ENCODE measurements at regions not wholly inside any gene's neighbourhood (a gene's known extent, or its start where the extent isn't known, plus 50 kb on each side); places are given as distances from the start of the nearest gene placed in this dataset.

DNA sequence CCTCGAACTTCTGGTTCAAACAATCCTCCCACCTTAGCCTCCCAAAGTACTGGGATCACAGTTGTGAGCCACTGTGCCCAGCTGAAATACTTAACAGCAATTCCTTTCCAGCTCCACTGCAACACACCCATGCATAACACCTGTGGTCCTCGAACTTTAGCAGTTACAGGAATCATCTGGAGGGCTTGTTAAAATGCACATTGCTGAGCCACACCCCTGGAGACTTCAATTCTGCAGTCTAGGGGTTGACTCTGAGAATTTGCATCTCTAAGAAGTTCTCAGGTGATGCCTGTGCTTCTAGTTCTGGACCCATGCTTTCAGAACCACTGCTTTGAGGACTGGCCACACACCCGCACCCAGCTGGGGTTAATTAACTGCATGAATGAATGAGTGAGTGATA lies 53.1 kb upstream of the UBL3 start:
- ATAC-seq (ENCODE audit: low read depth in 2 of 2) (no peak), DNase-seq (no peak)
- Mint-ChIP-seq H3K4me1 (peaks cover 4 to 6% (median 5%) of the 10 kb centered on the region in 3 donors), H3K27ac (peak overlapping the region in 1 of 6 donors; percentile 57), H3K27me3 (peaks cover 0 to 19% (median 13%) of the 10 kb centered on the region in 3 donors), H3K4me3 (no peak overlapping the region), H3K9me3 (peaks cover 0 to 10% (median 0%) of the 10 kb centered on the region in 7 donors), H3K36me3 (no peaks in the 10 kb centered on the region)

DNA sequence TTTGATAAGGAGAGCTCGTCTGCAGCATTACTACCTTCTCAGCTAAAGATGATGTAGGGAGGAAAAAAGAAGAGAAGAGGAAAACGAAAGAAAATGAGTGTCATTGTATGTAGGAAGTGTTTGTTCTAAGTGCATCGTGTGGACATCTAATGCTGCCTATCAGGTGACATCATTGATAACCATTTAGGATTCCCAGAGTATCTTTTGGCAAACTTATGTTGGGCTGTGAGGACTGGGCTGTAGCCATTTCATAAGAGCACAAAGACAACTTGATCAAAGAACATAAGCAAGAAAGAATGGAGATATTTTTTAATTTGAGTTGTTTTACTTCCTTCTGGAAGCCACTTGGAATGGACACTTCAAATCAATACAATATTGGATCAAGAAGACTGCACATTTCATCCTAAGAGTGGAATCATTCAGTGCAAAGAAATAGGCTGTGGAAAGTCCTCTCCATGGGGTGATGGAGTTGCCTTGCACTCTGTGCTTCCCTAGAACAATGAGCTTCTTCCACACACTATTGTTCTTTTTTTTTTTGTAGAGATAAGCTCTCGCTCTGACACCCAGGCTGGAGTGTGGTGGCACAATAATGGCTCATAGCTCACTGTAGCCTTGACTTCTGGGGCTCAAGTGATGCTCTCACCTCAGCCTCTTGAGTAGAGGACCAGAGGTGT lies 52.4 kb upstream of the UBL3 start:
- peaks cover 4 to 6% (median 5%) of the 10 kb centered on the region in 3 donors for H3K4me1 Mint-ChIP-seq
- peaks cover under 1 to 13% (median 11%) of the 10 kb centered on the region in 3 donors for H3K27me3 Mint-ChIP-seq
- peaks cover 0 to 10% (median 0%) of the 10 kb centered on the region in 7 donors for H3K9me3 Mint-ChIP-seq
- H3K36me3 Mint-ChIP-seq, result no peaks in the 10 kb centered on the region
- DNase-seq (no peak), ATAC-seq (ENCODE audit: low read depth in 2 of 2) (no peak)
- no peak overlapping the region for H3K27ac Mint-ChIP-seq
- H3K4me3 Mint-ChIP-seq, result peak overlapping the region in 1 of 8 donors; percentile 61

DNA sequence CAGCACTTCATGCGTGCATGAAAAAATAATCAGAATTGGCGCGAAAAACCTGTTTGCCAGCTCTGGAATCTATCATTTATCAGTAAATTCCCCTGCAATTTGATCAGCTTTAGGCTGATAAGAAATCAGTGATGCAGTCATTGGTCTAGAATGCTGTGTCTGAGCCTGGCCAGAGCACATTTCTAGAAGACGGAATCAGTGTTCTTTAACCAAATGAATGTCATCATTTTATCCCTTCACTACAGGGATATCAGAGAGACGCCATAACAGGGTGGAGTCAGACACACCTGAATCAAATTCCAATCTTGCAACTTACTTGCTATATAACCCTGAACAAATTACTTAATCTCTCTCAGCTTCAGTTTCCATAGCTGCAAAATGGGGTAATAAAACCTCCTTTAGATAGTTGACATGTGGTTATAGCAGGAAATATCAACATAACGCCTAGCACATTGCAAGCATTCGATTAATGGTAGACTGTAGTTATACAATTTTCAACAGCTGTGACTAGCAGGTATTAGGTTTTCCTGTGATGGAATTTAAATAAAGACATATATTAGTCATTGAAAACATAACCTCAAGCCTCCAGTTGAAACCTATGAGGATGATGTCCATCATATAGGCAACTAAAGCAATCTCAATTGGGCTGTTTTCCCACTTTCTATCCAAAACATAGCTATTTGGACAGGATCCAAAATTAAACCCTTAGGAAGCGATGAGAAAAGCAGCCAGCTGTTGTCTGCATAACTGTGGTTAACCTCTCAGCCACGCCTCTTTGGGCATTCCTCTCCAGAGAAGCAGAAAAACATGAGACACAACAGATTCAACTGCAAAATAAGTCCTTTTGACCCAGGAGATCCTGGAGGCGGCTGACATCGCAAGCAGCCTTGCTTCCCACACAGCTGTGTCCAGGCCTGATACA lies 51.6 kb upstream of the UBL3 start:
- no peaks in the 10 kb centered on the region for H3K36me3 Mint-ChIP-seq
- DNase-seq, result no peak
- ATAC-seq (ENCODE audit: low read depth in 2 of 2), result no peak
- H3K4me1 Mint-ChIP-seq, result peaks cover 4 to 6% (median 5%) of the 10 kb centered on the region in 3 donors
- peaks cover 0 to 10% (median 0%) of the 10 kb centered on the region in 7 donors for H3K9me3 Mint-ChIP-seq
- H3K27me3 Mint-ChIP-seq, result peaks cover 5 to 13% (median 10%) of the 10 kb centered on the region in 3 donors
- peak overlapping the region in 2 of 8 donors; percentile 2 to 61 for H3K4me3 Mint-ChIP-seq
- no peak overlapping the region for H3K27ac Mint-ChIP-seq

Data from naive B cell (primary cell).